Uterus (tissue), 3 donors: ENCODE measurements at regions not wholly inside any gene's neighbourhood (a gene's known extent, or its start where the extent isn't known, plus 50 kb on each side); places are given as distances from the start of the nearest gene placed in this dataset.
"Not testable (repeated sequence)": the region's sequence is repeated elsewhere in the genome, so short reads cannot be mapped to it uniquely, and the experiment has no call there.

ENCODE experiments used
- DNase-seq, 2 donors: peaks; one replicate each; pipeline ENCODE4 v3.0.0-alpha.2; 2019 to 2020
- H3K27ac ChIP-seq, 2 donors: fragments of 200-600 bp; sonication (generic); 1 replicate in 1 of 2; 2 replicates in 1 of 2; pipeline ENCODE4 v1.5.1; 2016 to 2018
- H3K27me3 ChIP-seq, 2 donors: fragments of 200-600 bp; sonication (generic); one replicate each; pipeline ENCODE4 v1.5.1; 2018 to 2019; ENCODE audit warnings: control low read depth in 1 of 2
- H3K36me3 ChIP-seq, 2 donors: fragments of 200-600 bp; sonication (generic); one replicate each; pipeline ENCODE4 v1.5.1; 2019; ENCODE audit warnings: control low read depth in 1 of 2
- H3K4me1 ChIP-seq, 2 donors: fragments of 200-600 bp; sonication (generic); one replicate each; pipeline ENCODE4 v1.5.1; 2018 to 2019; ENCODE audit warnings: control low read depth in 1 of 2
- H3K4me3 ChIP-seq, 2 donors: fragments of 200-600 bp; sonication (generic); 1 replicate in 1 of 2; 2 replicates in 1 of 2; pipeline ENCODE4 v1.5.1; 2018 to 2019; ENCODE audit warnings: mild to moderate bottlenecking in 1 of 2
- H3K9me3 ChIP-seq, 2 donors: fragments of 200-600 bp; sonication (generic); one replicate each; pipeline ENCODE4 v1.5.1; 2019; ENCODE audit warnings: control low read depth in 1 of 2
- POLR2A ChIP-seq, 2 donors: fragments of 450-650 bp; IDR thresholded peaks; one replicate each; pipeline ENCODE4 v1.6.1; 2016; ENCODE audit warnings: antibody characterized with exemption in 2 of 2, mild to moderate bottlenecking in 1 of 2, moderate library complexity in 1 of 2
- intact Hi-C: fragments of 100-400 bp; cut with DNase I; formaldehyde crosslinking; loops from one replicate; pipeline ENCODE4 v1.15.1; 2023; ENCODE audit warnings: low total_unique reads
- TF ChIP-seq, protein P1 (sequence below), 4 experiments: fragments of 200-600 bp in 2 of 4; fragments of 450-650 bp in 2 of 4; sonication (generic) in 2 of 4; IDR thresholded peaks; one replicate each; pipeline ENCODE4 v1.5.1; 2016 to 2019; ENCODE audit warnings: antibody characterized with exemption in 4 of 4, mild to moderate bottlenecking in 2 of 4, moderate library complexity in 1 of 4
- donor health status: DM: yes; HTN: yes; CAD: no.

GRCh38 chr5:176748073-176748966, 62.0 kb upstream of the UNC5A start:
- Histone ChIP-seq H3K36me3 (no peaks in the 10 kb centered on the region), H3K4me1 (no peaks in the 10 kb centered on the region), H3K27ac (no peak overlapping the region), H3K27me3 (no peaks in the 10 kb centered on the region), H3K9me3 (no peaks in the 10 kb centered on the region), H3K4me3 (no peak overlapping the region)
- TF ChIP-seq, protein P1, sequence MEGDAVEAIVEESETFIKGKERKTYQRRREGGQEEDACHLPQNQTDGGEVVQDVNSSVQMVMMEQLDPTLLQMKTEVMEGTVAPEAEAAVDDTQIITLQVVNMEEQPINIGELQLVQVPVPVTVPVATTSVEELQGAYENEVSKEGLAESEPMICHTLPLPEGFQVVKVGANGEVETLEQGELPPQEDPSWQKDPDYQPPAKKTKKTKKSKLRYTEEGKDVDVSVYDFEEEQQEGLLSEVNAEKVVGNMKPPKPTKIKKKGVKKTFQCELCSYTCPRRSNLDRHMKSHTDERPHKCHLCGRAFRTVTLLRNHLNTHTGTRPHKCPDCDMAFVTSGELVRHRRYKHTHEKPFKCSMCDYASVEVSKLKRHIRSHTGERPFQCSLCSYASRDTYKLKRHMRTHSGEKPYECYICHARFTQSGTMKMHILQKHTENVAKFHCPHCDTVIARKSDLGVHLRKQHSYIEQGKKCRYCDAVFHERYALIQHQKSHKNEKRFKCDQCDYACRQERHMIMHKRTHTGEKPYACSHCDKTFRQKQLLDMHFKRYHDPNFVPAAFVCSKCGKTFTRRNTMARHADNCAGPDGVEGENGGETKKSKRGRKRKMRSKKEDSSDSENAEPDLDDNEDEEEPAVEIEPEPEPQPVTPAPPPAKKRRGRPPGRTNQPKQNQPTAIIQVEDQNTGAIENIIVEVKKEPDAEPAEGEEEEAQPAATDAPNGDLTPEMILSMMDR (IDR thresholded peaks at IDR 0.05) = no peak
- DNase-seq = no peak
- intact Hi-C loops = no loop called here

DNA sequence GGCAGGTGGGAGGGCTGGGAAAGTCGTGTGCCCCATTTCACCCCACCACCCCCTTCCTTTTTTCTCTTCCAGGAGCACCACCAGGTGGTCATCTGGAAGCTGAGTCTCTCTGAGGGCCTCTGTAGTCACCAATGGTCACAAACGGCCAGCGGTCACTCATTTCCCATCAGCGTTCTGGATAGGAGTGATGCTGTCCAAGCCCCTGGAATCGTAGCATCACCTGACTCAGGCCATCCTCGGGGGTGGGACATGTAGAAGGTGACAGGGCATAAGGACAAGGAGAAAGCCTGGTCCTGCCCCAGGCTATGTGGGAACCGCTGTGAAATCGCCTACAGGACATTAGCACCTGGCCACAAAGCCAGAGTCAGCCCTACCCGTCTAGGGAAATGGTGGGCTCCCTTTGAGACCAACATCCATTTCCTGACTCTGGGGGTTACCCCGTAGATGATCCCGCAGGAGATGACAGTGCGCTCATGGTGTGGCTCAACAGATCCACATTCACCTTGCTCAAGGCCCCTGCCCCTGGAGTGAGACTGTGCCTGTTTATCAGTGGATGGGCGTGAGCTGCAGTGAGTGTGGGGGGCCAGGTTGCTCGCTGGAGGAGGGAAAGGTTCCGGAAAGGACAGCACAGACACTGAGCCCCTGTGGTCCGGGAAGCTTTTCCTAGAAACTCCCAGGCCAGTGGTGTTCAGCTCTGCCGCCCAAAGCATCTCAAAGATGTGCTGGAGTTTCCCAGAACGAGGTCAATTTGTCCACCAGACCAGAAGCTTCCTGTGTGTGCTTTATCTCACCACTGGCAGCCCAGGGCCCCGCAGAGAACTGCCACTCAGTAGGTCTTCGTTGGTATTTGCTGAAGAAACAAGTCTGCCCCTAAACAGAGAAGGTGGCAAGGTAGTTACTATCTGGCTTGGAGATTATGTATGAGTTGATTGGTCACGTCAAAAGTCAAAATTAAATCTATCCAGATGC, 61.1 kb upstream of the UNC5A start:
- no peak for TF ChIP-seq POLR2A (IDR thresholded peaks at IDR 0.05)
- TF ChIP-seq, protein P1 (IDR thresholded peaks at IDR 0.05) = no peak
- Histone ChIP-seq H3K27me3 (no peaks in the 10 kb centered on the region), H3K27ac (no peak overlapping the region), H3K4me1 (no peaks in the 10 kb centered on the region), H3K4me3 (no peak overlapping the region), H3K36me3 (no peaks in the 10 kb centered on the region), H3K9me3 (no peaks in the 10 kb centered on the region)
- intact Hi-C loops = no loop called here
- DNase-seq = no peak

DNA sequence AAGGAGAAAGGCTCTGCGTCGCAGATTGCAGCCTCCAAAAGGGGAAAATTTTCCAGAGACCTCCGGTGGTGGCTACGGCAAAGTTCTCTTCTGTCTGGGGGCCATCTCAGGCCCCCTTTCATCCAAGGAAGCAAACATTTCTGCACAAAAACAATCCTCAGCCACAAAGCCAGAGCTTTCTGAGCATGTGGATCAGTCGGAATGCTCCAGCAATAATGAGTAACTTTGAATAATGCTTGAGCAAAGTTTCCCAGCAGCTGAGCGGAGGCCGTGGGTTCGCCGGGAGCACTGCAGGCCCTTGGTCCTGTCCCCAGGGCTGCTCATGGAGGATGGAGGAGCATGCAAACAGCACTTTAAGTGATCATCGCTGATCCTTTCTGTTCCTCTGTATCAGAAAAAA, 60.2 kb upstream of the UNC5A start:
- H3K4me3 ChIP-seq = no peak overlapping the region
- no peaks in the 10 kb centered on the region for H3K9me3 ChIP-seq
- no peak overlapping the region for H3K27ac ChIP-seq
- no peaks in the 10 kb centered on the region for H3K4me1 ChIP-seq
- intact Hi-C loops = no loop called here
- no peaks in the 10 kb centered on the region for H3K27me3 ChIP-seq
- TF ChIP-seq POLR2A (IDR thresholded peaks at IDR 0.05) = no peak
- TF ChIP-seq, protein P1 (IDR thresholded peaks at IDR 0.05) = no peak
- no peaks in the 10 kb centered on the region for H3K36me3 ChIP-seq
- no peak for DNase-seq

DNA sequence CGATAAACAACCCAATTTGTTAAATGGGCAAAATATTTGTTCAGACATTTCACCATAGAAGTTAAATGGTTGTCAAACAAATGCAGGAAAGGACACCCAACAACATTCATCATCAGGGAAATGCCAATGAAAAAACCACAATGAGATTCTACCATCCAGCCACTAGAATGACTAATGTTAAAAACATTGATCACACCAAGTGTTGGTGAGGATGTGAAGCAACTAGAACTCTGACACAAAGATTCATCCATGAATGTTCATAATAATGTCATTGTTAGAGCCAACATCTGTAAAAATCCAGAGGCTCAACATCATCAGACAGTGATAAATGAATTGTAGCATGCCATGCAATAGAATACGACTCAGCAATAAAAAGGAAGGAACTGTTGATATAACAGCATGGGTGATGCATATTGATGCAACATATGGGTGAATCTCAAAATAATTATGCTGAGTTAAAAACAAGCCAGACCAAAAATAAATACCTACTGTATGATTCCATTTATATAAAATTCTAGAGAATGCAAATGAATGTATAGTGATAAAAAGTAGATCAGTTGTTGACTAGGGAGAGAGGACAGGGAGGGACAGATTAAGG, 55.9 kb upstream of the UNC5A start:
- Histone ChIP-seq H3K4me1 (no peaks in the 10 kb centered on the region), H3K27me3 (no peaks in the 10 kb centered on the region), H3K4me3 (no peak overlapping the region), H3K9me3 (no peaks in the 10 kb centered on the region), H3K36me3 (no peaks in the 10 kb centered on the region), H3K27ac (no peak overlapping the region)
- intact Hi-C loops = no loop called here
- no peak for DNase-seq
- TF ChIP-seq, protein P1 (IDR thresholded peaks at IDR 0.05) = no peak
- TF ChIP-seq POLR2A (IDR thresholded peaks at IDR 0.05) = no peak

GRCh38 chr5:176755593-176755992, 54.8 kb upstream of the UNC5A start:
- H3K36me3 ChIP-seq, DNase-seq, intact Hi-C loops, H3K27me3 ChIP-seq, H3K27ac ChIP-seq, H3K9me3 ChIP-seq, H3K4me3 ChIP-seq, H3K4me1 ChIP-seq: not testable (repeated sequence)

GRCh38 chr5:176757569-176757968, 52.8 kb upstream of the UNC5A start:
- not testable (repeated sequence) for DNase-seq, H3K9me3 ChIP-seq

More at GRCh38 chr5:176757569-176757968, 52.8 kb upstream of the UNC5A start:
- H3K36me3 ChIP-seq, H3K27me3 ChIP-seq, H3K4me1 ChIP-seq, H3K4me3 ChIP-seq, H3K27ac ChIP-seq, intact Hi-C loops: not testable (repeated sequence)
